ENCODE measurements at regions not wholly inside any gene's neighbourhood (a gene's known extent, or its start where the extent isn't known, plus 50 kb on each side); places are given as distances from the start of the nearest gene placed in this dataset.

GRCh38 chr1:37398096-37398495 is 76.3 kb upstream of the ZC3H12A start:
- no TSS peak for BruUV-seq (replicated peaks)
- Mint-ChIP-seq H3K4me1 (ENCODE audit: low read depth, unreplicated experiment) (no peaks in the 10 kb centered on the region), H3K4me3 (ENCODE audit: low read depth, unreplicated experiment) (no peak overlapping the region), H3K27me3 (ENCODE audit: unreplicated experiment) (peaks cover 68% of the 10 kb centered on the region), H3K9me3 (ENCODE audit: low read depth, unreplicated experiment) (no peaks in the 10 kb centered on the region), H3K27ac (ENCODE audit: unreplicated experiment) (no peak overlapping the region), H3K36me3 (ENCODE audit: insufficient read depth, unreplicated experiment) (no peaks in the 10 kb centered on the region)
- intact Hi-C loops (cut with micrococcal nuclease; ENCODE audit: unreplicated experiment) = no loop called here
- no peak for TF ChIP-seq CTCF (IDR thresholded peaks at IDR 0.05; ENCODE audit: unreplicated experiment)
- DNase-seq = no peak
- CTCF ChIA-PET = no interaction called here

- Mint-ChIP-seq H3K9me3 (ENCODE audit: low read depth, unreplicated experiment) (no peaks in the 10 kb centered on the region), H3K36me3 (ENCODE audit: insufficient read depth, unreplicated experiment) (no peaks in the 10 kb centered on the region), H3K27me3 (ENCODE audit: unreplicated experiment) (peaks cover 74% of the 10 kb centered on the region), H3K4me3 (ENCODE audit: low read depth, unreplicated experiment) (no peak overlapping the region), H3K4me1 (ENCODE audit: low read depth, unreplicated experiment) (no peaks in the 10 kb centered on the region), H3K27ac (ENCODE audit: unreplicated experiment) (no peak overlapping the region)
- no peak for TF ChIP-seq CTCF (IDR thresholded peaks at IDR 0.05; ENCODE audit: unreplicated experiment)
- no TSS peak for BruUV-seq (replicated peaks)
- intact Hi-C loops (cut with micrococcal nuclease; ENCODE audit: unreplicated experiment) = no loop called here
- CTCF ChIA-PET = no interaction called here
- no peak for DNase-seq
These were observed 75.2 kb upstream of the ZC3H12A start for GRCh38 chr1:37399205-37399604.

- intact Hi-C loops (cut with micrococcal nuclease; ENCODE audit: unreplicated experiment) = no loop called here
- Mint-ChIP-seq H3K27ac (ENCODE audit: unreplicated experiment) (no peak overlapping the region), H3K4me1 (ENCODE audit: low read depth, unreplicated experiment) (no peaks in the 10 kb centered on the region), H3K27me3 (ENCODE audit: unreplicated experiment) (peaks cover 74% of the 10 kb centered on the region), H3K9me3 (ENCODE audit: low read depth, unreplicated experiment) (no peaks in the 10 kb centered on the region), H3K36me3 (ENCODE audit: insufficient read depth, unreplicated experiment) (no peaks in the 10 kb centered on the region), H3K4me3 (ENCODE audit: low read depth, unreplicated experiment) (no peak overlapping the region)
- BruUV-seq (replicated peaks) = no TSS peak
- CTCF ChIA-PET = no interaction called here
- DNase-seq = no peak
- TF ChIP-seq CTCF (IDR thresholded peaks at IDR 0.05; ENCODE audit: unreplicated experiment) = no peak
These were observed 74.4 kb upstream of the ZC3H12A start for GRCh38 chr1:37399830-37400464.

GRCh38 chr1:37400466-37401225 is 73.7 kb upstream of the ZC3H12A start:
- intact Hi-C loops (cut with micrococcal nuclease; ENCODE audit: unreplicated experiment) = no loop called here
- DNase-seq = no peak
- TF ChIP-seq CTCF (IDR thresholded peaks at IDR 0.05; ENCODE audit: unreplicated experiment) = no peak
- Mint-ChIP-seq H3K9me3 (ENCODE audit: low read depth, unreplicated experiment) (no peaks in the 10 kb centered on the region), H3K4me3 (ENCODE audit: low read depth, unreplicated experiment) (no peak overlapping the region), H3K27me3 (ENCODE audit: unreplicated experiment) (peaks cover 74% of the 10 kb centered on the region), H3K4me1 (ENCODE audit: low read depth, unreplicated experiment) (no peaks in the 10 kb centered on the region), H3K36me3 (ENCODE audit: insufficient read depth, unreplicated experiment) (no peaks in the 10 kb centered on the region), H3K27ac (ENCODE audit: unreplicated experiment) (no peak overlapping the region)
- BruUV-seq (replicated peaks) = no TSS peak
- CTCF ChIA-PET = no interaction called here
